ENCODE measurements at regions not wholly inside any gene's neighbourhood (a gene's known extent, or its start where the extent isn't known, plus 50 kb on each side); places are given as distances from the start of the nearest gene placed in this dataset.

DNA sequence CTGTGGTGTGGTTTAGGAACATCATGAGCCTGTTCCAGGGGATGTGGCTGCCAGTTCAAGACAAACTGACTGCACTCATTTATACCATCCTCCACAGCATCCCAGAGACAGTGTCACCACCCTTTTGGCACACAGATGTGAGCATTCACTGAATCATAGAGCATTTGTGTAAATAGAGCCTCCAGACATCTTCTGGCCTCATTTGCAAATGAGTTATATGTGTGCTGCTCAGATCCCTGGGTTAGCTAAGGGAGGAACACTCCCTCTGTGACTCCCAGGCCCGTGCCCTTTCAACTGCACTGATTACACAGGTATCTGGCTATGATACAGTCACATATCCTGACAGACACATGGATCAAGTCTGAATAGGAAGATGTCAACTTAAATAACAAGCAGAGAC is 351.5 kb upstream of the PLD5 start (continued):
- TF ChIP-seq RFX5 (IDR thresholded peaks at IDR 0.05; ENCODE audit: borderline replicate concordance, low read depth, low read length) (no peak), SUZ12 (IDR thresholded peaks at IDR 0.05; ENCODE audit: low read length) (no peak), KDM1A (IDR thresholded peaks at IDR 0.05; ENCODE audit: borderline replicate concordance, low read length) (no peak), ASH2L (IDR thresholded peaks at IDR 0.05; ENCODE audit: low read length) (no peak), SIN3A (conservative IDR thresholded peaks at IDR 0.05 in 1 of 2, IDR thresholded peaks at IDR 0.05 in 1 of 2; ENCODE audit: low read depth in 1 of 2, low read length in 2 of 2) (no peak), TCF12 (IDR thresholded peaks at IDR 0.05; ENCODE audit: low read depth, low read length) (no peak), MAFK (IDR thresholded peaks at IDR 0.05; ENCODE audit: low read depth, low read length) (no peak), GABPA (IDR thresholded peaks at IDR 0.05; ENCODE audit: borderline replicate concordance, insufficient read depth, low read length) (no peak), CBX5 (IDR thresholded peaks at IDR 0.05; ENCODE audit: low read depth, low read length) (no peak)
